Prostate gland (tissue), 2 donors: ENCODE measurements at regions not wholly inside any gene's neighbourhood (a gene's known extent, or its start where the extent isn't known, plus 50 kb on each side); places are given as distances from the start of the nearest gene placed in this dataset.

Experiments
- CTCF ChIP-seq, 4 experiments: fragments of 200-600 bp in 2 of 4; fragments of 450-650 bp in 2 of 4; sonication (generic) in 2 of 4; IDR thresholded peaks; 1 replicate in 3 of 4; 2 replicates in 1 of 4; pipeline ENCODE4 v1.5.1; 2016 to 2019; ENCODE audit warnings: antibody characterized with exemption in 4 of 4, mild to moderate bottlenecking in 2 of 4, moderate library complexity in 2 of 4
- POLR2A ChIP-seq: fragments of 450-650 bp; IDR thresholded peaks from one replicate; pipeline ENCODE4 v1.6.1; 2016; ENCODE audit warnings: antibody characterized with exemption, mild to moderate bottlenecking
- POLR2AphosphoS5 ChIP-seq: sonication (generic); formaldehyde crosslinking; IDR thresholded peaks from one replicate; pipeline ENCODE4 v1.6.1; 2017; ENCODE audit warnings: antibody characterized with exemption

- TF ChIP-seq POLR2AphosphoS5 (no peak), CTCF (IDR thresholded peaks at IDR 0.05) (peak in 1 of 4 experiments; percentile 10), POLR2A (no peak)
Measured at GRCh38 chrX:66751136-66751782, 112.4 kb upstream of the EDA2R start.
